ENCODE measurements at regions not wholly inside any gene's neighbourhood (a gene's known extent, or its start where the extent isn't known, plus 50 kb on each side); places are given as distances from the start of the nearest gene placed in this dataset.

DNA sequence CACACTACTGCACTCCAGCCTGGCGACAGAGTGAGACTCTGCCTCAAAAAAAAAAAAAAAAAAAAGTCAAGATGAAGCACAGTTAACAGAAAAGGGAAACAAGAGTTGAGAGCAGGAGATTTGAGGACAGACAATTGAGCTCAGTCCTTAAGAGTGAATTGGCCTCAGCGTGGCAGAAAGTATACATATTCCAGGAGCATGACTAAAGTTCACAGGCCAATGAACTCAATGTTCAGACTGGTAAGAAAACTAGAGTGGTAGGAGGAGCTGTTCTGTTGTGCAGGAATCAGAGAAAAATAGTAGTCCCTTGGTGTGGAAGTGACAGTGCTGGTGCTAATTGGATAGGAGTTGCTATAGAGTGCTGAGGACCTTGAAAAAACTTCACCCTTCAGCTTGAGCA lies 60.0 kb downstream of the NRN1 start:
- no peak for DNase-seq (ENCODE audit: low spot score)

DNA sequence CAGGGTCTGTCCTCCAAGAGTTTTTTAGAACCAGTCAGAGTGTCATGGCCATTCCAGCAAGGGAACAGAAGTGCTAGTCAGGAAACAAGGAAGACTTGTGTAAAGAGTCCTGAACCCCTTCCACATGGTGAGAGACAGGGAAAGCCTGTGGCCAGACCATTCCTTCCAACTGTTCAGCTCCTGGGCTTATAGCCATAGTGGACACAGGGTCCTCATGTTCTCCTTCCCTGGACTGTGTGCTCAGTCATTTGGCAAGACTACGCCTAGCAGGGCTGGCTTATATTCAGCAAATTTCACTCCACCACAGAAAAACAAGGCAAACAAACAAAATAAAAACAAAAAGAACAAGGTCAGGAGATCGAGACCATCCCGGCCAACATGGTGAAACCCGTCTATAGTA lies 60.5 kb downstream of the NRN1 start:
- no peak for DNase-seq (ENCODE audit: low spot score)

DNA sequence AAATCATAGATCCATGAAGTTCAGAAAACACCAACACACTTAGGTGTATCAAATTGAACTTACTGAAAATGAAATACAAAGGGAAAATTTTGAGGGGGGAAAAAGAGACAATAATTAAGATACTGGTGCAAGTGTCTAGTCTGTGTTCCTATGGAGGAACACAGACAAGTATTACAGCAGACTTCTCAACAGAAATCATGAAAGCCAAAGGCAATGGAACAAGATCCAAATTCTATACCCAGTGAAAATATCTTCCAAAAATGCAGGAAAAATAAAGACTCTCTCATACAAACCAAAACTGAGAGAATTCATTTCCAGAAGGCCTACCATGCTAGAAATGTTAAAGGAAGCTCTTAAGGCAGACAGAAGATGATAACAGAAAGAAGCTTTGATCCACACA lies 63.1 kb downstream of the NRN1 start:
- no peak for DNase-seq (ENCODE audit: low spot score)

DNA sequence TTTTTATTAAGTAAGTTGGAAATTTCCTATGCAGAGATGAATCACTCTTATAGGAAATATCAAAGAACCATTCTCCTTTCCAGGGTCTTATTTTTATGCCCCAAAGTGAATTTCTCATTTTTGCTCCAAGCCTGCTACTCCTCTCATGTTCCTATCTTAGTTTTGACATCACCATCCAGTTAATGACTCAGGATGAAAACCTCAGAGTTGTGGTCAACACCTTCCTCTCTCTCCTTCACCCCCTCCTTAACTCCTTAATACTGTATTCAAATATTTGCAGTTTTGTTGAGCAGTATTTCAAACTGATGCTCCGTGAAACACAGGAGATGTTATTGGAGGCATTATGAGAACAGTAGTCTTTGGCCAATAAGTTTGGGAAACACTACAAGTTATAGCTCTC lies 64.1 kb downstream of the NRN1 start:
- no peak for DNase-seq (ENCODE audit: low spot score)

DNA sequence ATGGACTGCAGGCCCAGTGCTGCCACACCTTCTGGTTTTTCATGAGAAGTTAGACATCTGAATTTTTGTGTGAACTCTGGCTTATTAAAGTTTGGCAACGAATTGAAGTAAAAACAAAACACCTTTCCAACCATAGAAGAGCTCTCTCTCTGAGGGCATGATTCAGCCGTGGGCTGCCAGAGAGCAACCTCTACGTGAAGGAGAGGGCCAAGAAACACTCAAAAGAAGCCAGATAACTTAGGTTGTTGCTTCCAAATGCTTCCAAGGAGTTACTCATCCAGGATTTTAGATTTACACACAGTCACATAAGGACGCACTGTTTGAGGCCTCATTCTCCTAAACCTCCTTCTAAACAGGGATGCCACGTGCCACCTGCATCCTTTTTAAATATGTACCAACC lies 65.5 kb downstream of the NRN1 start:
- no peak for DNase-seq (ENCODE audit: low spot score)

DNA sequence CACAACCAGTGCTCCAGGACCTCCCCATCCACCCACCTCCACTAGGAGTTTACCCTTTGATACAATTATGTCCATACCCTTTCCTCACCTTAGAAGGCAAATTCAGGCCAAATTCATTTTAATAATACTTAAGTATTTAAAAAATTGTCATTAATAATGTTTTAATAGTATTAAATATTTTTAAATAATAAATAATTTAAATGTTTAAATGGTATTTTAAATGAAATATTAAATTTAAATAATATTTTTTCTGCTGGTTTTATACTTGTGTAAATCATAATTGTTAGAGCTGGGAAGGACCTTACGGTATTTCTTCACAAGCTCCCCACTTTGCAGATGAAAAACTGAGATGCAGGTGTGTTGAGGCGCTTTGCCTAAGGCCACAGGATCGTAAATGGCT lies 67.8 kb downstream of the NRN1 start:
- DNase-seq (ENCODE audit: low spot score): no peak

DNA sequence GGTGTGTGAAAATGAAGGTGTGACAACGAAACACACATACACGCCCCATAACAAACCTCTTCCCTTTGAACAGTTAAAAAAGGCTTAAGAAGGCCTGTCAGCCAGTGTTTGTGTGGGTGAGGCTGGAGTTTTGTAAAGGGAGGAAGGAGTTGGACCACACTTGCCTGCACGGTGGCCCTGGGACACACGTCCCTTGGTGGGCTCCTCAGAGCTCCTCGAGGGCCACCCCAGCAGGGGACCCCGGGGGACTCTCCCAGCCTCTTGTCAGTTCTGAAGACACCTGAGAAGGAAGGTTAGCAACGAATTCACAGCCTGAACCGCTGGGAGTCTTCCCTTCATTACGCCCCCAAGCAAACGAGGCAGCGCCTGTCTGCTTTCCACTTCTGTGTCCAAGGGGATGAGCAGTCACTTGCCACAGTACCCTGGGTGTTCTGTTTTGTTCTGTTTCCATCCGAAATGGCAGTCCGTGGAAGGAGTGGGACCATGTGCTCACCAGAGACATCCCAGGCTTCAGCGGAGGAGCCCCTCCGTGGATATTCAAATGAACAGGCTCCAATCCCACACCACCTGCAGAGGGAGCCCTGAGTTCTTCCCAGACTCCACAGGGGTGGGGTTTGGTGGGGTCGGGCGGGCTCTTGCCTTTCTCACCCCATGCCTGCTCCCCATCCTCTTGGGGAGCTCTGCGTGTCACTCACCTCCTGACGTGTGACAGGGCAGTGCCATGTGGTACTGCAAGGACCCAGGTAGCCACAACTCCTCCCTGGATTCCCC lies 68.6 kb downstream of the NRN1 start:
- DNase-seq (ENCODE audit: low spot score): no peak

DNA sequence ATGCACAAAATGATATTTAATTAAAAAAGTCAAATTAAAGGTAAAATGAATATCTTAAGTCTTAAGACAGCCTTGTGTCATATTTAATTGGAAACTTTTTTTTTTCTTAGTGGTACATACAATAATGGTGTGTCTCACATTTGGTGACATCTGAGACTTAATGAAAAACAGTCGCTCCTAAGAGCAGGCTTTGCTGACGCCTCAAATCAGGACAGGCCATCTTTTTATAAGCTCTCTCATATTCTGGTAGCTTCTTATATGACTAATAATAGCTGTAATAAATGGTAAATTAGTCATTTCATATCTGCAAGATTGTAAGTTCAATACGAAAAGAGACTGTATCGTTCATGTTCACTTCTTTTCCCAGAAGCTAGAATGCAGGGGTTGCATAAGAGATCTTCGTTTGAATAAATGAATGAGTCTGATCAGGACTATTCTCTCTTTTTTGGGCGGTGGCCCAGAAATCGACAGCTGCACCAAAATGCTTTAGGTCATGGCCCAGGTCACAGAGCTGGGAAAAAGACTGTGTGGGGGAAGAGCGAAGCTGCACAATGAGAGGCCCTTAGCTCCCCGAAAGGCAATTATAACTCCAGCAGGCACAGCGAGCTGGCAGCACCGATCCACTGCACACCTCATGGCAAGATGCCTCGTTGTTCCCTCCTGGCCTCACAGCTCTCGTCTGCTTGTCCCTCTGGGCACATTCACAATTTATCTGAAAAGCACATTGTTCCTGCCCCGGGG lies 69.4 kb downstream of the NRN1 start:
- no peak for DNase-seq (ENCODE audit: low spot score)

DNA sequence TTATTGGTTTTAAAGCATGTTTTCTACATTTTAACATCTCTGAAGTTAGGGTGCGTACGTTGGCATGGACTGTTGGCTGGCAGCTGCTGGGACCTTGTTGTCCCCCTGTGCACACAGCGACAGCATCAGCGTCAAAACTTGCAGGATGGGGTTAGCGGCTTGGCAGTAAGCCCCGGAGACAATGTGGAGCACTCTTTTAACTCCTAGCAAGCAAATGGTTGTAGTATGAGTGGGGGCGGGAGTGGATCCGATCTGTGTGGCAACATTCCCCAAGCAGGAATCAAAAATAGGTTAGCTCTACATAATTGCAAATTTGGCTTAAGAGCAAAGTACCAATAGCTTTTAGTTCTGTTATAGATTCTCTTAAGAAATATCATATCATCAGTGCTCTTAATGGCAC lies 70.1 kb downstream of the NRN1 start:
- no peak for DNase-seq (ENCODE audit: low spot score)

DNA sequence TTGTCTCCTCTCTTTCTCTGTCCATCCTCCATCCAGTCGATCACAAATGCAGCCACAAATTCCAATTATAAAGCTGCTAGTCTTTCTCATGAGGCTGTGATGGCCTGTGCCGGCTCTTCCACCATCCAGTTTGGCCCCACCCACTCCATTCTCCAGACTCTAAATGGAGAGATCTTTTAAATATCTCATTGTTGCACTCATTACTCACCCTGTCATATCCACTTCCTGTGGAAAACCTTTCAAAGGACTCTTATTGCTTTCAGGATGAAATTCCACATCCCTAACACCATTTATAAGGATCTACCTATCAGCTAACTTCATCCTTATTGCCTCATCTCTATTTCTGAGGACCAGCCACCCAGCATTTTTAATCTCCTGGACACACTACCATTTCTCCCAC lies 70.6 kb downstream of the NRN1 start:
- no peak for DNase-seq (ENCODE audit: low spot score)

DNA sequence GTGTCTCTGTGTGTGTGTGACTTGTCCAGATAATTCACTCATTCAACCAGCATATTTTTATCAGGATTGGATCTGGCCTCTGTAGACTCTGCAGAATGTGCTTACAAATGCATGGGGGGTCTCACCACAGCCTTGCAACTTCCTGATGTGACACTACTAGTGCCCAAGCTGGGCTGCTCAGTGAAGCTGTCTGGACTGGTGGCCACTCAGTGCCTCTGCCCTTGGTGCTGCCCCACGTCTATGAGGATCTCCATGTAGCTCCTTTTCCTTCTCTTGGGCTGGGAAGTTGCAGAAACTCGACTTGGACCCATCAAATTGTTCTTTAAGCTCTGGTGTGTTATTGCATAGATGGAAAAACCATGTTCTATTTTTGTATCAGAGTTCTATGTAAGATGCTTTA lies 75.8 kb downstream of the NRN1 start:
- DNase-seq (ENCODE audit: low spot score): no peak

DNA sequence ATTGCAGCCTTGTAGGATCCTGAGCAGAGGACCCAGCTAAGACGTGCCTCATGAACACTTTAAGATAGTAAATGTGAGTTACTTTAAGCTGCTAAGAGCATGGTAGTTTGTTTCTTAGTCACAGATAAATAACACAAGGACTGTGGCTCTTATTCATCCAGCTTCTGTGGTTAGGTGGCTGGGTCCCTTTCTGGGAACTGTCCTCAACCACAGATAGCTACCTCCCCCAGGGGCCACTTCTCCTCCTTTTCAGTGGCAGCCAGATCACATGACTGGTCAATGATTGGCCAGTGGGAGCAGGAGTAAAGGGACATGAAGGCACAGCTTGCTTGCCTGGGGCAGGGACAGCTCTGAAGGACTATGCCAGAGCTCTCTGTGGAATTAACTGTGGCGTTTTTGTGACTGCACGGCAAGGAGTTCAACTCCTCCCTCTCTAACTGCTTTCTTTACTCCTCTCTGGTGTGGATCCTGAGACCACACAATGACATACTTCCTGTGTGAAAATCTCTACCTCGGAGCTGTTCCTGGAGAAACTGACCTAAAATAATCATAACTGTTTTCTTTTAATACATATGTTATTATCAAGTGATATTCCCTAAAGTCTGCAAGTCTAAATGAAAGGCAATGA lies 76.5 kb downstream of the NRN1 start:
- DNase-seq (ENCODE audit: low spot score): no peak

DNA sequence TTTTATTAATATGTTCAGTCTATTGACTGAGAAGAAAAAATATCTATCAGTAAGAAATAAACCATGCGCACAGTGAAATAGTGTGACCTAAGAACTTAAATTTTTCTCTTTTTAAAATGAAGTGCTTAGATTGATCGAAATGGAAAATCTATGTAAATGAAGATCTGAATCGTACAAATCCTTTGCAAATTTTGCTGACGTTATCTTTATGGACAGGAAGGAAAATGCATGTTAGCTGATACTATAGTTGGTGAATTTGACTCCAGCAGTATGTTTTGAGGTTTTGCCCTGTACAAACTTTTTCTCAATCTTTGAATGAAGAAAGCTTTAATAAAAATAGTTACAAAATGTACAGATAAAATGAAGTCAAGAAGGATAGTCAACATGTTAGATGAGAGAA lies 82.9 kb downstream of the NRN1 start:
- no peak for DNase-seq (ENCODE audit: low spot score)

DNA sequence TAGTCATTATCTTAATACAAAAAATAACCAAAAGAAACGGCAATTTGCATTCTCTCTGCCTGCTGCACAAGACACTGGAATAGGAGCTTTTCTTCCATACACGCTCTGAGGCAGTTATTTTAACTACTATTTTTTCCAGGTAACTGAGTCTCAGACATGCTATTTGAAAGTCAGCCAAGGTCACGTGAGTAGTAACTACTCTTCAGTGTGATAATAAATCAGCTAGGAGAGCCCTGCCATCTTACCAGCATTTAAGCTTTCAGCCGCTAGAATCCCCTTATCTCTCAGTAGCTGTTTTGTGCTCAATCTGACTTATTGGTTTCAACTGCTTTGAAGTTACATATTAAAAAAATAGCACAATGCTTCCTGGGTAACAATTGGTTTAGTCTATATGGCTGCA lies 84.5 kb downstream of the NRN1 start:
- DNase-seq (ENCODE audit: low spot score): no peak

DNA sequence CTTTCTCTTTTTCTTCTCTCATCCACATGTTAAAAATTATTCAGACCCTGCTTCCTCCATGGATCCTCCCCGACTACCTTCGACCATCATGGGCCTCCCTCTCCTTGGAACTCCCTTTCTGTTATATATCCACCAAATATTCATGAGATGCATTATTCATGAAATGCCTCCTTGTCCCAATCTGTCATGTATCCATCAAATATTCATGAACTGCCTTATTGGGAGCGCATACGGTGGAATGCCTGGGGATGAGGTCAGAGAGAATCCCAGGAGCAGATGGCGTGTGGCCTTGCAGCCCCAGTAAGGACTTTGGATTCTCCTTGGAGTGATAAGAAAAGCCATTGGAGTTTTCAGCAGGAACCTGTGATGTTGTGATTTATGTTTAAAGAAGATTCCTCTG lies 97.0 kb downstream of the NRN1 start:
- no peak for DNase-seq (ENCODE audit: low spot score)

DNA sequence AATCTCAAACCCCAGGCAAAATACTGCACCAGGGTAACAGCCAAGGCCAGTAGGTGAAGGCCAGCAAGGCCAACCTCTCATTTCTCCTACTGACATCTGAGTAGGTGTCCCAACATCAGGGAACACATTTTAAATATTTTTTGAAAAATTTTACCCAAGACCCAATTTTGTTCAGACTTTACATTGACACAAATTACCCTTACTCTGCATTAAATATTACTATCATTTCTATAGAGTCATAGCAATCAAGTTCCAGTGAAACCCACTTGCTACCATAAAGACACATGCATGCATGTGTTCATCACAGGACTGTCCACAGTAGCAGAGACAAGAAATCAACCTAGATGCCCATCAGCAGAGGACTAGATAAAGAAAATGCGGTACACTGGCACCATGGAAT lies 99.9 kb downstream of the NRN1 start:
- DNase-seq (ENCODE audit: low spot score): no peak

DNA sequence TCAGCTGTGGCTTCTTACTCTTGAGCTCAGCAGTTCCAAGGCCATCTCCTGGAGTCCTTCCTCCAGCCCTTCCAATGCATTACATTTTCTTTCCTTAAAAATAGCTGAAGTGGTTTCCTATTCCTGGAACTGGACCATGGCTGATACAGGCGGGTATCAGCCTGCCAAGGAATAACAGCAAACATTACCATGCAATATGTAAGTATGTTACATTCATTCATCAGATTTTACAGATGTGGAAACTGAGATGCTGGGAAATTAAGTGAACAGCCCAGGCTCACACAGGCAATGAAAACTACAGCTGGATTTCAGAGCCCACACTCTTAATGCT lies 100.4 kb downstream of the NRN1 start:
- no peak for DNase-seq (ENCODE audit: low spot score)

DNA sequence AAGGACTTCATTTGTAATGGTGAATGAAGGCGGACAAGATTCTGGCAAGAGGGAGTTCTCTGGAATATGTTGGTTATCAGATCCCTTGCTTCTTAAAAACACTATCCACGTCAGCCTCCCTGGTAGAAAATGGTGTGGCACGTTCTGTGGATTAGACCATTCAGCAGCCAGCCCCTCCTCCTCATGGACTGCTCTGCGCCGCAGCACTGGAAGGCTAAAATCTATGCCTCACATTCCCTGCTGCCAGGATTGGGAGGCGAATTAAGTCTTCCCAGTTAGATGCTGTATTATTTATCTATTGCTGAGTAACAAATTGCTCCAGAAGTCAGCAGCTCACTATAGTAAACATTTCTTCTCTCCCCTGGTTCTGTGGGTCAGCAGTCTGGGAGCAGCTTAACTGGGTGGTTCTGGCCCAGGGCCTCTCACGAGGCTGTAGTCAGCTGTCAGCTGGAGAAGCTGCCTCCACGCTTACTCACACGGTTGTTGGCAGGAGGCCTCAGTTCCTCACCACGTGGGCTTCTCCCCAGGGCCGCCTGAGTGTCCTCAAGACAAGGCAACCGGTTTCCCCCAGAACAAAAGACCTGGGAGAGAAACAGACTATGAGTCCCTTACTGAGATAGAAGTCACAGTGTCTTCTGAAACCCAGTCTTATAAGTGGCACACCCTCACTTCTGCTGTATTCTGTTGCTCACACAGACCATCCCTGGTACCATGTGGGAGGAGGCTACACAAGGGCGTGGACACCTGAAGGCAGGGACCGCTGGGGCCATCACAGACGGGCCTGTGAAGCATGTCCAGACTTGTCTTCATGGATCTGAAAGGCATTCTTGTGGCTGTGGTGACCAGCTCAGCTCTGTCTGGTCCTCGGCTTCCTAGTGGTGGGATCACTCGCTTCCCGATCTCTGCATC lies 101.0 kb downstream of the NRN1 start:
- DNase-seq (ENCODE audit: low spot score): peak; percentile 38

DNA sequence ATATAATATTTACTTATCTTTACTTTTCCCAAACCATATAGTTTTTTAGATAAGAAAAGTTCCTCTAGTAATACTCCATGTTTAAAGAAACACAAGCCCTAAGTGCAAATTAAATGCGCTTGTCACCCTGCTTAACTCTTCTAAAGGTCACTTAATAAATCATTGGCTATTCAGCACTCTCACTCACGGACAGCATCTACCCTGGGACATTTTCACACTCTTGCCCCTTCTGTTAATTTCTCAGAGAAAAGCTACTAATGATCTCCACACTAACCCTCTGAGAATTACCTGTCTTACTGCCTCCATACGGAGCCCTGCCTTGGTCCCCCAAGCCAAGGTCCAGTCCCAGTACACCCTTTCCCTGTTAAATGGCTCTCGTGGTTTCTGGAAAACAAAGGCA lies 102.2 kb downstream of the NRN1 start:
- no peak for DNase-seq (ENCODE audit: low spot score)

DNA sequence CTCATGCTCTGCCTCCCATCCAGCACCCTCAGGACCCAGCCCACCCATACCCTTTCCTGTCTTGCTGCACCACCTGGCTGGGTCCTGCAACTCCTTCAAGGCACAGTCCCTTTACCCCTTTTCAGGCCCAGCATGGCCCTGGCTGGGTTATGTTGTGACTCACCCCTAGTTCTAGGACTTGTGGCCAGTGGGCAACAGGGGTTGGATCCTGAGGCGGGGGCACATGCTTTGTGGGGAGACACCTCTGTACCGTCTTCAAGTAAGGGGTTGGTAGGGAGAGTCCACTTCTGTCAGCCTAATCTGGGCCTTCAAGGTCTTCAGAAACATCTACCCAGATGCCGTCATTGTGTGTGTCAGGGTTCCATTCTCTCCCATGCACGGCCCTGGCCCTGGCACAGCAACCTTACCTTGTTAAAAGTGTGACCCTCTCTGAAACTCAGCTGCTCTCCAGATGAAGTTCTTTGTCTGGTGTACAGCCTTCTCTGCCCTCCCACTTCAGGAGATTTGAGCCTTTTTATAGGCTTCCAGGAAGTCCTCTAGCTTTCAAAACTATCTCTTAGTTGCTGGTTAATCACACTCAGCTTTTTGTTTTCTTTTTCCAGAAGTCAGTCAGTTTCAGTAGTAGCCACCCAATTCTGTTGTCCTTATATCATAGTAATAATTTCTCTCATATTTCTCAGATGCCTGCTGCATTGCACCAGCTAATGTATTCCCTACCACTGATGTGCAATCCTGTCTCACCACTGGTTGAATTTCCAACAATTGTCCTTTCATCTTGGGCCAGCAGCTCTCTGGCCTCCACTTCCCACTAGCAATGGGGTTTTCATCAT lies 107.3 kb downstream of the NRN1 start:
- DNase-seq (ENCODE audit: low spot score): no peak

DNA sequence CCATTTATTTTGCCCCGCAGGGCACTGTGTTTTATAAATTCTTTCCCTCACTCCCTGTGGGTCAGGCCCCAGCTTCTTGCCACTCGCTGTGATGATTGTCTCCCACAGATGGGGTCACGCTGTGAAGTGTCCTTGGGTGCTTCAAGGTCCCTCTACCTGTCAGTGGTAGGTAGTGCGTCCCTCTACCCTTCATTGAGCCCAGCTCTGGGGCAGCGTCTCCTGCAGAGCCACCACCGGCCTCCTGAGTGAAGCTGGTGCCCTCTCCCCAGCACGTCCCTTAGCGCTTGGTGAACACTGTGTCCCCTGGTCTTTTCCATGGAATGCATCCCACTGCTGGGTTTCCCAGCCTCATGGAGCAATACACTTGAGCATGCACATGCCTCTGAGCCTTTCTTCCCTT lies 108.2 kb downstream of the NRN1 start:
- no peak for DNase-seq (ENCODE audit: low spot score)

DNA sequence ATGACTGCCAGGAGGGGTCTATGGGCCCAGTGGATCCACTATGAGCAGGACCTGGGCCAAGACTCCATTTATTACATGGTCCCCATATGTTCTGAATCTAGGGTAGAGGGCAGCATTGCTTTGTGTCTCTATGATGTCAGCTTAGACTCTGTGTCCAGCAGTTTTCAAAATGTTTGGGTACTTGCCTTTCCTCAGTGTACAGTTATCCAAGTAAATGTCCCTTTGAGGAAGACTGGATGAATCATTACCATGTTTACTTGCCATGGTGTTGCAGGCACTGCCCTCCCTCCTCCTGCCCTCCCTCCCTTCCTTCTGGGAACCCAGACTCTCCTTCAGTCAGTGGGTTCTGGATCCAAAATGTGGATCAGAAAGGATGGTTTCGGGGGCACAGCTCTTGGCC lies 108.6 kb downstream of the NRN1 start:
- no peak for DNase-seq (ENCODE audit: low spot score)
